T-helper 2 cell treated with Interferon-gamma antibody and Interleukin-4, amounts not matched to agents 100 ng/mL and 5 ng/mL, for 36 hours (primary cell): ENCODE measurements at regions not wholly inside any gene's neighbourhood (a gene's known extent, or its start where the extent isn't known, plus 50 kb on each side); places are given as distances from the start of the nearest gene placed in this dataset.
"Not testable (repeated sequence)": the region's sequence is repeated elsewhere in the genome, so short reads cannot be mapped to it uniquely, and the experiment has no call there.

Source experiments
- intact Hi-C: fragments of 100-400 bp; cut with micrococcal nuclease; formaldehyde crosslinking; loops from one replicate; pipeline ENCODE4 v1.15.1; 2023

GRCh38 chr4:100674976-100675375, 157.2 kb upstream of the EMCN start:
- intact Hi-C loops: no loop called here

GRCh38 chr4:100657187-100657586, 139.4 kb upstream of the EMCN start:
- intact Hi-C loops: no loop called here

- intact Hi-C loops: no loop called here
Measured at GRCh38 chr4:100651499-100652175, 133.8 kb upstream of the EMCN start.

GRCh38 chr4:100649417-100649816, 131.6 kb upstream of the EMCN start:
- intact Hi-C loops: no loop called here

GRCh38 chr4:100644150-100644549, 126.3 kb upstream of the EMCN start:
- intact Hi-C loops: no loop called here

GRCh38 chr4:100641336-100641735, 123.5 kb upstream of the EMCN start:
- intact Hi-C loops: no loop called here

- intact Hi-C loops: no loop called here
Measured at GRCh38 chr4:100635899-100636298, 118.1 kb upstream of the EMCN start.

GRCh38 chr4:100633269-100633668, 115.4 kb upstream of the EMCN start:
- intact Hi-C loops: no loop called here

GRCh38 chr4:100632163-100632562, 114.3 kb upstream of the EMCN start:
- intact Hi-C loops: no loop called here

GRCh38 chr4:100631281-100631968, 113.6 kb upstream of the EMCN start:
- intact Hi-C loops: no loop called here

GRCh38 chr4:100630341-100630740, 112.5 kb upstream of the EMCN start:
- intact Hi-C loops: no loop called here

- intact Hi-C loops: no loop called here
Measured at GRCh38 chr4:100609810-100610209, 92.0 kb upstream of the EMCN start.

- intact Hi-C loops: not testable (repeated sequence)
Measured at GRCh38 chr4:100608651-100609050, 90.8 kb upstream of the EMCN start.

- intact Hi-C loops: no loop called here
Measured at GRCh38 chr4:100605144-100605543, 87.3 kb upstream of the EMCN start.

- intact Hi-C loops: no loop called here
Measured at GRCh38 chr4:100593935-100594334, 76.1 kb upstream of the EMCN start.

GRCh38 chr4:100591161-100591876, 73.5 kb upstream of the EMCN start:
- intact Hi-C loops: no loop called here

- intact Hi-C loops: no loop called here
Measured at GRCh38 chr4:100590325-100590724, 72.5 kb upstream of the EMCN start.

- intact Hi-C loops: no loop called here
Measured at GRCh38 chr4:100588076-100588475, 70.3 kb upstream of the EMCN start.

- intact Hi-C loops: no loop called here
Measured at GRCh38 chr4:100582146-100582545, 64.3 kb upstream of the EMCN start.

- intact Hi-C loops: no loop called here
Measured at GRCh38 chr4:100581337-100581736, 63.5 kb upstream of the EMCN start.

- intact Hi-C loops: no loop called here
Measured at GRCh38 chr4:100576570-100576969, 58.7 kb upstream of the EMCN start.

GRCh38 chr4:100574607-100575006, 56.8 kb upstream of the EMCN start:
- intact Hi-C loops: no loop called here

GRCh38 chr4:100569196-100569595, 51.4 kb upstream of the EMCN start:
- intact Hi-C loops: no loop called here
